HG02943 (cell line): ENCODE measurements at regions not wholly inside any gene's neighbourhood (a gene's known extent, or its start where the extent isn't known, plus 50 kb on each side); places are given as distances from the start of the nearest gene placed in this dataset.

ENCODE experiments used
- ATAC-seq: cut with Tn5 transposase; IDR thresholded peaks from one replicate; pipeline ENCODE4 v1.9.1; 2021; ENCODE audit warnings: mild to moderate bottlenecking, low read depth, moderate library complexity; ENCODE audit not compliant: unreplicated experiment

DNA sequence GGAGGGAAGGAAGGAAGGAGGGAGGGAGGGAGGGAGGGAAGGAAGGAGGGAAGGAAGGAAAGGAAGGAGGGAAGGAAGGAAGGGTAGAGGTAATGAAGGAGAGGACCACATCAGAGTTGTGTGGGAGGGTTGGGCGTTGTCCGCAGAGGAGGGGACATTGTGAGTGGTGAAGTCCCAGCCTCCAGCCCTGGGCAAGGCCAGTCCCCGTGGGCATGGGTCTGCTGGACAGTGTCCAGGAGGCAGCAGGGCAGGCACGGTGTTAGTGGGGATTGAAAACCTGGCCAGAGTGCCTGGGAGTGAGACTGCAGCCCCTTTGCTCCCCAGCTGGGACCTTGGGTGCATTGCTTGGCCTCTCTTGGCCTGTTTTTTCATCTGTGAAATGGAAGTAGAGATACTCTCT, 1462.3 kb downstream of the BRD1 start:
- ATAC-seq = no peak

DNA sequence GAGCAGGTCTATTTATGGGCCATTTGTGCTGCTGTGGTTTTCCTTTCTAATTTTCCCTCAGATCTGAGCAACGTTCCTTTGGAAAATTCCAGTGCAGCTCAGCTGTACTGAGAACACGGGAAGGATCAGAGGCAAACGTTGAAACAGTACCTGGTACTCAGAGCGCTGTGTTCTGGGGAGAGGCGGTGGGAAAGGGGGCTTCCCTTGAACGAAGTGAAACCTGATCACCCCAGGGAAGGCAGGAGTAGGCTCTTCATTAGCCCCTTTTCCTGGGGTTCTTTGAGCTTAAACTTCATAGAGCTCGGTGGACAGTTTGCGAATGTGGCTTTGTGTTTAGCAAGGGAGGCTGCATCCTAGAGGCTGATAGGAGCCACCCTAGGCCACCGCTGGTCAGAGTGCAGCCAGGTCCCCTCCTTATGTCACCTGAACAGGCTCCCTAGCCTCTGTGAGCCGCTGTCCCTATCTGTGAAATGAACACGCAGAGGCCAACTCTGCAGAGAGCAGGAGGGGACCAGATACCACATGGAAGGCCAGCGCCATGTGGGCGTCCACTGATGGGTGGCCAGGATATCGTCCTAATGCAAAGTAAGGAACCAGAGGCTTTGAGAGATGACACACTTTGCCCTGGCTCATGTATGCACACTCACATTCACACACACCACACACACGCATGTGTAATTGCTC, 1464.8 kb downstream of the BRD1 start:
- no peak for ATAC-seq

DNA sequence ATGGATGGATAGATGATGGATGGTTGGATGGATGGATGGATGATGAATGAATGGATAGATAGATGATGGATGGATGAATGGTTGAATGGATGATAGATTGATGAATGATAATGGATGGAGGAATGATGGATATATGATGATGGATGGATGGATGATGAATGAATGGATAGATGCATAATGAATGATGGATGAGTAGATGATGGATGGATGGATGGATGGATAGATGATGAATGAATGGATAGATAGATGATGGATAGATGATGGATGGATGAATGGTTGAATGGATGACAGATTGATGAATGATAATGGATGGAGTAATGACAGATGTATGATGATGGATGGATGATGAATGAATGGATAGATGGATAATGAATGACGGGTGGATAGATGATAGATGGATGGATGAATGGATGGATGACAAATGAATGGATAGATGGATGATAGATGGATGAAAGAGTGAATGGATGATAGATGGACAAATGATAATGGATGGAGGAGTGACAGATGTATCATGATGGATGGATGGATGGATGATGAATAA, 1466.5 kb downstream of the BRD1 start:
- ATAC-seq = no peak

DNA sequence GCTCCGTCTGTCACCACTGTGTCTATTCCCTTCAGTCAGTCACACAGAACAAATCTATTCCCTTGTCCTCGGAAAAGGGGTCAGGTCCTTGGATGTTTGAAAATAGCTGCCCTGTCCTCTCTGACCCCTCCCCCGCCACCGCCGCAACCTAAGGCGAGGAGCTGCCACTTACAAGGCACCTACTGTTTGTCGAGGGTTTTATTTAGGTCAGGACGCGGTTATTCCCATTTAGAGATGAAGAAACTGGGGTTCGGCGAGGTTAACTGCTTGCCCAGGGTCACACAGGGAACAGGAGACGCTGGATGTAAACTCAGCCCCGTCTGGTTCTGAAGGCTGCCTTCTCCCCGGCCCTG, 1468.1 kb downstream of the BRD1 start:
- no peak for ATAC-seq

DNA sequence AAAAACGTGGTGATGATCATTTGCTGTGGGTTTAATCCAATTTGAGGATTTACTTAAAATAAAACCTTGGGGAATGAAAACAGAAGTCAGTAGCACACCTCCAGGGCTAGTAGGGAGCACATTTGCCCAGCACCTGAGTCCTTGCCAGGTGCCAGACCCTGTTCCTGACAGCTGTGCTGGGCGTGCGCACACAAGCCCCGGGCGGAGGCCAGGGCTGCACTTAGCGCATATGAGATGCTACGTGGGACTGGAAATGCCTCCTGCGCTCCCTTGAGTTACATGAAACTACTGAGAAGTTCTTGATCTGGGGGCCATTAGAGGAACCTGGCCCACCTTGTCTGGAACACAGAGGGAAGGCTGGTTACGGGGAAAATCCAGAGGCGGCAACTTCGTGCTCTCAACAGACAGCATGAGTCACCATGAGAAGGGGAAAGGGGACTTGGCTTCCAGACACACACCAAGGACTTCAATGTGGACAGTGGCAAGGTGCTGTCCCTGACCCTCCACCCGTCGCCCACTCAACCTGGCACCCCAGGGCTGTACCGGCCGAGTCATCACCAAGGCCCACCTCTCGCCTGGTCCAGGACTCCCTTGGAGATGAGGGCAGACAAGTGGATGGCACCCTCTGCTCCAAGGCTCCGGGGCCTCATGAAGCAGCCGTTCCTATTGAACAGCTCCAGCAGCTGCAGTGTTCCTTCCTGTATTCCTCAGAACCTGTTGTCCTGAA, 1468.6 kb downstream of the BRD1 start:
- ATAC-seq = no peak

DNA sequence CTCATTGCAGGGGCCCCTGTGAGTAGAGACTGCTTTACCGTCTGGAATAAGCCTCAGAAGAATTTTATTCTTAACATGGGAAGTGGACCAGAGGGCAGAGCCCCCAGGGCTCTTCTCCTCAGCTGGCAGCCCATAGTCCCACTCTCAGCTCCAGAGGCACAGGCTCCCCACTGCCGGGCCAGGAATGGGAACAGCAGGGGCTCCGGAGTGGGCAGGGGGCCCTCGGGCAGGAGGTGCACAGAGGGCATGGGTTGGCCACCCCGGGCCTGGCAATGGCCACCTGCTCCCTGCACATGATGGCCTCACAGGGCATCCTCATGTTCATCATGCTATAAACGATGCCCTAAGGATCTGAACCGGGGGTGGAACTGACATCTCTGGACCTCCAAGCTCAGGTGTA, 1469.7 kb downstream of the BRD1 start:
- no peak for ATAC-seq

DNA sequence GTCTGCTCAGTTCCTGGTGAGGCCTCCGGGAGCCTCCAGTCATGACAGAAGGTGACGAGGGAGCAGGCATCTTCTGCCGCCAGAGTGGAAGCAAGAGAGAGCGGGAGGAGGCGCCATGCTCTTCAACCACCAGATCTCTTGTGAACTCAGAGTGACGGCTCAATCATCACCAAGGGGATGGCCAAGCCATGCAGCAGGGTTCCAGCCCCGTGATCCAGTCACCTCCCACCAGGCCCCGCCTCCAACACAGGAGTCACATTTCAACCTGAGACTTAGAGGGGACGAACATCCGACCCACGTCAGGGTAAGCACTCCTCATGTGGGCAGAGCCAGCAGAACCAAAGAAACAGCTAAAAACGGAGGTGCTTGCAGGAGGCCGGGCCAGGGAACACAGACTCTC, 1470.5 kb downstream of the BRD1 start:
- no peak for ATAC-seq

DNA sequence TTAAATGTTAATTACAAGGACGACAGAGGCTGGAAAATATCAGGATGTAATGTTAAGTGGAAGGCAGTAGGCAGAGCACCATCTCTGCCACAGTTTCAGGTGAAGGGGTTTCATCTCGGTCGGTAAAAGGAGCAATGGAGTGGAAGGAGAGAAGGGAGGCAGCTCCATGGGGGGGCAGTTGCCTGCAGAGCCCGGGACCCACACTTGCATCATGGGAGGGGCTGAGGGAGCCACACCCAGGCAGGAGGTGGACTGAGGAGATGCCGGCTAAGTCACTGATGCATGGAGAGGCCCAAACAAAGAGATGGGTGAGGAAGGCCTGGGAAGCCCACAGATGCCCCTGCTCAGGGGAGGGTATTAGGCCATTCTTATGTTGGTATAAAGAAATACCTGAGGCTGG, 1470.9 kb downstream of the BRD1 start:
- no peak for ATAC-seq

DNA sequence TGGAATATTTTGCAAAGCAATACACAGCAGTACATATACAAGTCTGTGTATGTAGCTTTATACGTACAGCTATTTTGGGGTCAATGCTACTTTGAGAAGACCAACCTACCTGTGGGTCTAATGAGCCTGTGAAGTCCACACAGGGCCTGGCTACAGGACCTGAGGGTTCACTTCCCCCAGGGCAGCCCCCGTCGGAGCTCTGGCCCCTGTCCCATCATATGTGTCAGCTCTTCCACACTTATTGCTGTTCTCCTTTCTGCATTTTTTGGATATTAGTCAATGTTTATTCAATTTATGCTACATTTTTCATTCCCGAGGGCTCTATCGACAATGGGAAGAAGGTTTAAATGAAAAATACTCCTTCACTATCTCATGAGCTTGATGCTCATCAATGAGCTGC, 1473.6 kb downstream of the BRD1 start:
- ATAC-seq = no peak

DNA sequence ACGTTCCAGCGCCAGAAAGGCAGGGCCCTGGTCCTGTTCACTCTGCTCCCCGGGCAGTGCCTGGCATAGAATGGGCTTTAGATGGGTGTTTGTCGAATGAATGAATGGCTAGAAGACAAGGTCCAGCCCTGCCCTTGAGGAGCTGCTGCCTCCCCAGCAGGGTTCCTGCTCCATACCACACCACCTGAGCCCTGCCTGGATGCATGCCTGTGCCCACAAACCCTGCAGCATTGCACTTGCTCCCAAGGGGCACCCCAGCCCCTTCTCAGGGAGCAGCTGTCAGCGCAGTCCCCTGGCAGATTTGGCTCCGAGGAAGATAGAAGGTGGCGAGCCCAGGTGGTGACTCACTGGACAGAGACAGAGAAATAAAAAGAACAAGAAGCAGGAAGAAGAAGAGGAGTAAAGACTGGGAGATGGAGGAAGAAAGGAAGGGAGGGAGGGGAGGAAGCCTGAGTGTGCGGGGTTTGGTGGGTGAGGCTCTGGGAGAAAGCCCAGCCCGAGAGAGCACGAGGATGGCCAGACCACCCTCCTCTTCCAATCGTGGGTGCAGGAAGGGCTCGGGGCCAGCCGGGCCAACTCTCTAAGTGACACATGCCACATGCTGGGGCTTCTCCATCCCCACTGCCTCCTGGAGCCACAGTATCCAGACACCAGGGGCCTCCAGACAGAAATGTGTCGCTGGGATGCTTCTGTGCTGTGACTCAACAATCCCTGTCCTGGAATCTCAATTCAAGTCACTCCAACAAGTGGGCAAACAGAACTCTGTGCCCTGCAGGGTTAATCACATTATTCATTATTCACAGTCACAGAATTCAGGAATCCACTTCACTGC, 1474.3 kb downstream of the BRD1 start:
- ATAC-seq = no peak

DNA sequence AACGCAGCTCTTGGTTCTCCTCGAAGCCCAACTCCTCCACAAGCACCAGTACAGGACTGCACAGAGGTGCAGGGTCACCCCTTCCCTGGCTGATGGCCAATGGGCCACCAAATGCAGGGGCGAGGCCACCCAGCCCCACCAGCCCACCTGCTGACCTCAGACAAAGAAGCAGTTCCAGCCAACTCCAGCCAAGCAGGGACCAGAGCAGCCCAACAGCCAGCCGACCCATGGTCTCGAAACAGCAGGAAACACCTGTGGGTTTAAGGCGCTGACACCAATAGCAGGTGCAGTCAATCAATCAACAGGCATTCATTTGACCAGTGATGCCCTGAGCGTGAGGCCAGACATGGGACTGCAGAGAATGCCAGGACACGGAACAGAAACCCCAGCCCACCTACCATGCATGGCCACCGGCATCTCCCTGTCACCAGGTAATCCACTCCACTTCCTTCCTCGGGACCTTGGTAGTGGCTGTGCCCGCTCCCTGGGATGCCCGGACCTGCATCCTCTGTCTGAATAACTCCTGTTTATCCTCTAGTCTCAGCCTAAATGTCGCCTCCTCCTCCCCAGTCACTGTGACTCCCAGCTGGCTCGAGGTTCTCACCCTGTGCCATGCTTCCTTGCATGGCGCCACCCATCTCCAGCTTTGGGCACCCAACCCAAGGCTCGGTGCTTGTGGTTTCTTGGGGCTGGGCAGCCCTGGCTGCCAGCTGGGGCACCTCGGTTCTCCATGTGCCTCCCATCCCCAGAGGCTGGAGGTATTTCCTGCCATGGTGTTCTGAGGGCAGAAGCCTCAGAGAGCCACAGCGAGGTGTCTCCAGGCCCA, 1475.4 kb downstream of the BRD1 start:
- no peak for ATAC-seq

DNA sequence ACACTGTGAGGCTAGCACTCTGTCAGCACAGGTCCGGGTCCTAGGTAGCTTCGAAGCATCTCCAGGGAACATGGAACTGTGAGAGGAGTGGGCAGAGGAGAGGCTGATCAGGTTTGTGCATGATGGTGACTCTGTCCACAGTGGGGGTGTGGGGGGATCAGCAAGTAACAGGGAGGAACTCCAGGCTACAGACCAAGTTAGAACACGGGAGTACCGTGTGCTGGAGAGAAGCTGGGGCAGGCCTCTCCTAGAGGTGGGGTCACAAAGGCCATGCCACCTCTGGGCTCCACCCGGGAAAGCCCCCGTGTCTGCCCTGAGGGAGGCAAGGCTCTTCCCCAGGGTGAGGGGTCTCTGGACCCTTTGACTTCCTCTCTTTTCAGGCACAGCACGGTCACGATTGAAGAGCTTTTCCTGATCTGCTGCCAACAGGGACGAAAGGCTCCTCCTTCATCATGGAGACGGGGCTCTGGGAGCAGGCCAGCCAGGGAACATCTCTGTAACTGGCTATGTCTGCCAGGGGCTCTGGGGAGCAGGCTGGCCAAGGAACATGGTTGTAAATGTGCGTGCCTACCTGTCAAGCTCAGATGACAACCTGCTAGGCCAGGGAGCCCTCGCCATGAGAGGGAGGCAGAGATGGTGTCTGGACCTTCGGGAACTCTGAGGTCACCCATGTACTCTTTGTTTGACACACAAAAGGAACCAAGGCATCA, 1476.1 kb downstream of the BRD1 start:
- ATAC-seq = no peak

DNA sequence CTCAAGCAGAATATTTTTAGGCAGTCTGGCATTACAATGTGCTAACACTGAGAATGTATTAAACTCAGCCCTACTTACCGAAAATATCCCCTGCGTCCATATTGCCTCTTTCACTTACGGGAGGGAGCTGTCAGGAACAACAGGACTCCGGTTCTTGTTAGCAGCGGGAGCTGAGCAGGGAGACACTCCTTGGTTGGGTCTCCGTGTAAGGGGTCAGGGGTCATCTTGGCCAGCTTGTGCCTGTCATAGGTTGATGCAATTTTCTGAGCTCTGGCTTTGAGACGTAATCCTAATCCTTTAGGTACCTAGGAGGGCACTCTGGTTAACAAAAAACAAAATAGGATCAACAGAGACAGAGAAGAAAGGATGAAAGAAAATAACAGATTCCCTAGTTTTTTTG, 1477.2 kb downstream of the BRD1 start:
- ATAC-seq = no peak

DNA sequence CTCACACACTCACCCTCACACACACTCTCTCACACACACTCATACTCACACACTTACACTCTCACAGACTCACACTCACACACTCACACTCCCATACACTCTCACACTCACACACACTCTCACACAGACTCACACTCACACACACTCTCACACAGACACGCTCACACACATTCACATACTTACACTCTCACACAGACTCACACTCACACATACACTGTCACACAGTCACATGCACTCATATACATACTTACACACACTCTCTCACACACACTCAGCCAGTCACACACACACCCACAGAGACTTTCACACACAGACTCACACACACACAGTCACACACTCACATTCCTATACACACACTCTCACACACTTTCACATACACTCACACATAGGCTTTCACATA, 1478.8 kb downstream of the BRD1 start:
- no peak for ATAC-seq

DNA sequence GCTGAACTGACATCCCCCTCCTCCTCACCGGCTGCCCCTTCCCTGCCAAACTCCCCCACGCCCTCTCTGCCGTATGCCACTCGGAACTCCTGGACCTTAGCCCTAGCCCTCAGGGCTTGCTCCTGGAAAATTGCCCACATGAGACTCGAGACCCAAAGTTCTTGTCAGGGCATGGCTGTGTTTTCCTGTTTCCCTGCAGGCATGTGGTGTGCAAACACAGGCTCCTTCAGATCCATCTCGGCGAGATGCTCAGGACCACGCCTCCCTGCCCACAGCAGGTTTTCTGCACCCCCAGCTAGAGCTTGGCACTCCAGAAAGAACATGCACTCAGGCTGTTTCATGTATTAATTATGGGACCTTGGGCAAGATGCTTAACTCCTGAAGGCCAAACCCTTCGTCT, 1480.4 kb downstream of the BRD1 start:
- ATAC-seq = no peak

DNA sequence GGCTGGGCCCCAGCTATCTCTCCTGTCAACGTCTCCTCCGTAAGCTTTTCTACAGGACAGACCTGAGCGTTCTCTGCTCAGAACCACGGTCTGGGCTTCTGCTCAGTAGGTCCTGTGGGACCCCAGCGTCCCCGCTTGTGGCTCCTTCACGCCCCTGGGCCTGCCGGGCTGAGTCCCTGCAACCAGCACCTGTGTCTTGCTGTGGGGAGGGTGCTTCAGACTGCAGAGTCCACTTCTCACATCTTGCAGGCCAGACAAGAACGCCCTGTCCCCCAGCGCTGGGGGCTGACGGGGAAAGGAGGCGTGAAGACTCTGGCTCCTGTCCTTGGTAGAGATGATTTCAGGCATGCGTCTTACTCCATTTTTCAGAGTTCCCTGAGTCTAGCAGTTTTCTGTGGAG, 1480.8 kb downstream of the BRD1 start:
- ATAC-seq = no peak

DNA sequence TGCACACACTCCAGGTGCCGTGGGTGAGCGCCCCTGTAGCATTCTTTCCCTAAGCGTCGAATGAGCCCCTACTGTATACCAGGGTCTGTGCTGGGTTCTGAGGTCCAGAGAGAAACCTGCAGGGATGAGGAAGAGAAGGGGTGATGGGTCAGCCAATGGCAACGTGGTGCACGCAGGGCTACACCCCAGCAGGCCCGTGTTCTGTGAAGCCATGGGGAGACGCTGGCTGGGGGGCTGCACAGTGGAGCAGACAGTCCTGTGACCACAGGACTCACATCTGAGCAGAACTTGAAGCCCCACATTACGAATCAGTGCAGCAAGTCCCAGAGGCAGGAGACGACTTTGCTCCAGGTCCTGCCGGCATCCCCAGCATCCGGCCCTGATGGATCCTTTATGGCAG, 1481.4 kb downstream of the BRD1 start:
- ATAC-seq = no peak

DNA sequence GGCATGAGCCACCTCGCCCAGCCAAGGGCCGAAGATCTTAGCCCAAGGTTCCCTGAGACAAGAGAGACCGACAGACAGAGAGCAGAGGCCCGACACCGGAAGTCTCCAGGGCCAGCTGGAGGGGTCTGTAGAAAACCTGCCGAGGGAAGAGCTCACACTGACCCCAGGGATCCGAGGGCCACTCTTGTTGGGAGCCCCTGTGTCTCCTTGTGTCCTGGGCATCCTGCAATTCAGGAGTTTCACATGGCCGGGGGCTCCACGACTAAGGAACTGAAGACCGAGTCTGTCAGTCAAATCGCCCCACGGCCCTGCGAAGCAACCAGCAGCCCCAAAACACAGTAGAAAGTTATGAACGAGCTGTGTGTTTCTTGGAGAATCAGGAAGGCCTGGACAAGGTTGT, 1482.0 kb downstream of the BRD1 start:
- ATAC-seq = no peak

DNA sequence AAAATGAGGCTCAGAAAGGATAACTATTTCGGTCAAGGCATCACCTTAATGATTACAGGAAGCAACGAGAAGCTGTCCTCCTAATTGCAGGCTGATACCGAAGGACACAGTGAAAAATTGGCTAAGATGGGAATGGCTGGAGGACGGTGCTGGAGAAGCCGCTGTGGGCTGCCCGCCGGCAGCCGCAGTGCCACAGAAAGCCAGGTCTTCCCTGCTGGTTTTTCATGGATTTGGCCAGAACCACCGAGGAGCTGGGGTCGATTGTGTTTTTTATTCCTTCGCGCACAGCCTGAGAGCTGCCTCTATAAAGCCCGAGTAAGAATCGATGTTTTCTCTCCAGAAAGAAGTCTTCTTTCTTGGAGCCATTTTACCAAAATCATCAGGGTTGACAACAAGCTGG, 1484.2 kb downstream of the BRD1 start:
- no peak for ATAC-seq

DNA sequence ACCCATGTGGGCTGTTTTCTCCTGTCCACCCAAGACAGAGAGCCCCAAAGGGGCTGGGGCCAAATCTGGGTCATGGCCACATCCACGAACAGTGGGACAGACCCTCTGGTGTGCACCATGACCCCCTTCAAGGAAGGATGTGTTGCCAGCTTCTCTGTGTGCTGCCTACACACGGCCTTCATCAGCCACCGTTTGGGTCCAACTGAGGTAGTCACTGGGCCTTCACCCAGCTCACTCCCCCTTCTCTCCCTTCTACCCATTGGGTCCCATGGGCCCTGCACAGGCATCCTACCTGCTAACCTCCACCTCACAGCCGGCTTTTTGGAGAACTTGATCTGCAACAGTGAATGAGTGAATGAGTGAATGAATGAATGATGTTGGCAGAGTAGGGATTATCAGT, 1484.9 kb downstream of the BRD1 start:
- ATAC-seq = no peak
